ENCODE measurements at regions not wholly inside any gene's neighbourhood (a gene's known extent, or its start where the extent isn't known, plus 50 kb on each side); places are given as distances from the start of the nearest gene placed in this dataset.
A peak's percentile ranks its signal among the peaks of the same experiment; 100 is the strongest.

GRCh38 chr2:228655331-228655730 lies 473.8 kb upstream of the SPHKAP start:
- peaks cover 23% of the 10 kb centered on the region for H3K4me1 ChIP-seq
- no peak overlapping the region for H3K4me3 ChIP-seq
- H3K9me3 ChIP-seq, result no peaks in the 10 kb centered on the region
- no peak for ATAC-seq
- DNase-seq, result no peak
- no peak overlapping the region for H3K27ac ChIP-seq
- no peaks in the 10 kb centered on the region for H3K36me3 ChIP-seq (replicated peaks in 1 of 2; ENCODE audit: insufficient read depth in 1 of 2, low read depth in 2 of 2)
- no peaks in the 10 kb centered on the region for H3K27me3 ChIP-seq
- whole genome bisulfite sequencing, 2 donors, result 86 to 87% methylated on average over 2 of the region's 2 CpGs
- intact Hi-C loops (cut with DNase I), result loop anchor here (10.0 kb wide), 2 partner anchors 601 to 761 kb away; no protein-coding TSS in a partner anchor
- no peak for TF ChIP-seq CTCF (IDR thresholded peaks at IDR 0.05)
- TF ChIP-seq POLR2A (IDR thresholded peaks at IDR 0.05), result no peak

- 19 to 20% methylated on average over 2 of the region's 2 CpGs for WGBS, 2 donors
- H3K9me3 ChIP-seq, result no peaks in the 10 kb centered on the region
- intact Hi-C loops (cut with DNase I), result loop anchor here (10.0 kb wide), 2 partner anchors 600 to 760 kb away; no protein-coding TSS in a partner anchor
- ATAC-seq (peak; percentile 33), DNase-seq (no peak)
- no peak overlapping the region for H3K4me3 ChIP-seq
- H3K4me1 ChIP-seq, result peaks cover 23% of the 10 kb centered on the region
- H3K27me3 ChIP-seq, result no peaks in the 10 kb centered on the region
- no peaks in the 10 kb centered on the region for H3K36me3 ChIP-seq (replicated peaks in 1 of 2; ENCODE audit: insufficient read depth in 1 of 2, low read depth in 2 of 2)
- TF ChIP-seq POLR2A (IDR thresholded peaks at IDR 0.05) (no peak), CTCF (IDR thresholded peaks at IDR 0.05) (no peak)
- H3K27ac ChIP-seq, result peak overlapping the region in 3 of 4 donors; percentile 6 to 60 (median 58)
Observed at GRCh38 chr2:228654707-228655106, 473.2 kb upstream of the SPHKAP start.

- Histone ChIP-seq H3K9me3 (no peaks in the 10 kb centered on the region), H3K4me3 (no peak overlapping the region), H3K27me3 (no peaks in the 10 kb centered on the region), H3K36me3 (replicated peaks in 1 of 2; ENCODE audit: insufficient read depth in 1 of 2, low read depth in 2 of 2) (no peaks in the 10 kb centered on the region), H3K27ac (peak overlapping the region in 3 of 4 donors; percentile 6 to 60 (median 58)), H3K4me1 (peaks cover 23% of the 10 kb centered on the region)
- ATAC-seq (peak; percentile 75), DNase-seq (peak in 2 of 4 donors; percentile 17 to 28)
- intact Hi-C loops (cut with DNase I), result loop anchor here (10.0 kb wide), 2 partner anchors 599 to 759 kb away; no protein-coding TSS in a partner anchor
- TF ChIP-seq CTCF (IDR thresholded peaks at IDR 0.05) (no peak), POLR2A (IDR thresholded peaks at IDR 0.05) (no peak)
- WGBS, 2 donors, result 13 to 15% methylated on average over 4 of the region's 4 CpGs
Observed at GRCh38 chr2:228653884-228654283, 472.4 kb upstream of the SPHKAP start.

- H3K36me3 ChIP-seq (replicated peaks in 1 of 2; ENCODE audit: insufficient read depth in 1 of 2, low read depth in 2 of 2), result no peaks in the 10 kb centered on the region
- TF ChIP-seq CTCF (IDR thresholded peaks at IDR 0.05) (no peak), POLR2A (IDR thresholded peaks at IDR 0.05) (no peak)
- no peaks in the 10 kb centered on the region for H3K9me3 ChIP-seq
- H3K4me3 ChIP-seq, result no peak overlapping the region
- no peak overlapping the region for H3K27ac ChIP-seq
- H3K27me3 ChIP-seq, result no peaks in the 10 kb centered on the region
- DNase-seq (no peak), ATAC-seq (no peak)
- peaks cover 23% of the 10 kb centered on the region for H3K4me1 ChIP-seq
- WGBS, 2 donors, result 69 to 78% methylated on average over 3 of the region's 3 CpGs
- intact Hi-C loops (cut with DNase I), result loop anchor here (10.0 kb wide), 2 partner anchors 598 to 758 kb away; no protein-coding TSS in a partner anchor
Observed at GRCh38 chr2:228652366-228652765, 470.9 kb upstream of the SPHKAP start.

- intact Hi-C loops (cut with DNase I), result loop anchor here (10.0 kb wide), 2 partner anchors 595 to 755 kb away; no protein-coding TSS in a partner anchor
- TF ChIP-seq CTCF (IDR thresholded peaks at IDR 0.05), result no peak
- no peaks in the 10 kb centered on the region for H3K9me3 ChIP-seq
- no peaks in the 10 kb centered on the region for H3K36me3 ChIP-seq (replicated peaks in 1 of 2; ENCODE audit: insufficient read depth in 1 of 2, low read depth in 2 of 2)
- H3K27ac ChIP-seq, result no peak overlapping the region
- peaks cover 17% of the 10 kb centered on the region for H3K4me1 ChIP-seq
- 59 to 66% methylated on average over 2 of the region's 2 CpGs for WGBS, 2 donors
- no peak overlapping the region for H3K4me3 ChIP-seq
- ATAC-seq (no peak), DNase-seq (no peak)
- no peaks in the 10 kb centered on the region for H3K27me3 ChIP-seq
Observed at GRCh38 chr2:228649876-228650275, 468.4 kb upstream of the SPHKAP start.

Data from body of pancreas (tissue), 4 donors.